ENCODE measurements at regions not wholly inside any gene's neighbourhood (a gene's known extent, or its start where the extent isn't known, plus 50 kb on each side); places are given as distances from the start of the nearest gene placed in this dataset.

DNA sequence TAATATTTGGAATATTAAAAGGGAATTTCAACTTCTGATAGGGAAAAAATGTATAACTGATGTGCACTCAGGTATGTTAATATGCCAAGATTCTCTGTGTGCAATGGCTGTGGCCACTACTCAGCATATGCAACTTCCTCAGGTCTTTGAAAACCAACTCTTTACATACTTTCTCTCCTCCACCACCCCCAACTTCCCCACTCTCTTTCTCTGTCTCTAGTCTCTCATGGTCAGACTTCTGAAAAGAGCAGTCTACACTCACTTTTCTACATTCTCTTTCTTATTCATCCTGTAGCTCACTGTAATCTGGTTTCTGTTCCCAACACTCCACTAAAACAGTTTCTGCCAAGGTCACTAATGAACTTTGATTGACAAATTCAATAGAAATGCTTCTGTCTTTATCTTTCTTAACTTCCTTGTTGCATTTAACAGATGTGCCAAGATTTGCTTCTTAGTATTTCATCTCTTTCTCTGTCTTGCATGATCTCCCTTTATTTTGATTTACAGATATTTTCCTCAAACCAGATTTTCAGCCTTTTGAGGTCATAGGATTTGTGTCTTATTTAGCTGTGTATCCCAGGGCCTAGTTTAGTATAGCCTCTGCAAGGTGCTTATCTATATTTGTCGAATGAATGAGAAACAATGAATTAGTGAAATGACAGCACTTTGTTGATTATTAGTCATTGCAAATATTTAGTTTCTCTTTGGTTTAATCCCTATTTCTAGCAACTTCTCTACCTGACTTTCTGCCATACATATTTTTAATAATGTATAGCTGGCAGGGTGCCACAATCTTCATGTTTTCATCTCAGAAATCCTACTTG, 168.9 kb downstream of the LMO4 start:
- Histone ChIP-seq H3K4me3 (ENCODE audit: control insufficient read depth in 1 of 2, extremely low read depth in 1 of 2, low read length in 1 of 2) (no peak overlapping the region), H3K27ac (ENCODE audit: low read length) (no peak overlapping the region), H3K9me3 (no peaks in the 10 kb centered on the region), H3K27me3 (replicated peaks in 1 of 2; ENCODE audit: control insufficient read depth in 2 of 2, extremely low read depth in 1 of 2, insufficient read depth in 2 of 2, low read length in 1 of 2) (no peaks in the 10 kb centered on the region), H3K4me1 (ENCODE audit: control insufficient read depth in 1 of 2, extremely low read depth in 1 of 2, insufficient read depth in 2 of 2, low read length in 2 of 2) (no peaks in the 10 kb centered on the region), H3K36me3 (ENCODE audit: control insufficient read depth in 2 of 2, extremely low read depth in 1 of 2, insufficient read depth in 1 of 2, low read length in 1 of 2) (no peaks in the 10 kb centered on the region)
- Mint-ChIP-seq H3K4me1 (no peaks in the 10 kb centered on the region), H3K36me3 (no peaks in the 10 kb centered on the region), H3K4me3 (no peak overlapping the region), H3K27ac (no peak overlapping the region), H3K27me3 (no peaks in the 10 kb centered on the region), H3K9me3 (no peaks in the 10 kb centered on the region)
- ATAC-seq (replicated peaks in 1 of 4) = no peak
- DNase-seq = no peak
- WGBS (ENCODE audit: insufficient coverage) = no CpG with 5 or more reads among the region's 1 CpG
- POLR2A ChIA-PET = interaction anchor here in 1 of 2 donors (0.6 kb wide), 1 partner anchor 206 kb away, joined by 4 read pairs; no protein-coding TSS in a partner anchor
- CTCF ChIA-PET = no interaction called here

DNA sequence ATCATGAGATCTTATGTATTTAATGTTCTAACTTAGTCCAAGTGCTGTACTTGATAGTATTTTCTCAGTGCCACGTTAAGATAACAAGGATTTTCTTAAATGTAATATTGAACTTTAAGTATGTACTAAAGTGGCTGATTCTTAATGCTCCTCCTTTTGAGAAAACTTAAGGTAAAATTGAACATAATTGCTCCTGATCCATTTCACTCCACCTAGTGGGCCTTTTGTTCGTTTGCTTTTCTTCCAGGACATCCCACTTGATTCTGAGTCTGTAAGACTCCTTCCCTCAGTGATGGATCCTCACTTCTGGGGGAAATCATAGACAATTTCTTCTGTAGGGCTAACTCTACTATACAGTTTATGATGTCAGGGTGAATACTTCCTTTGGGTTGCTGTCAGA, 173.1 kb downstream of the LMO4 start:
- ATAC-seq (replicated peaks in 1 of 4) = no peak
- CTCF ChIA-PET = interaction anchor here in 1 of 2 donors (0.6 kb wide), 1 partner anchor 21 kb away, joined by 5 read pairs; no protein-coding TSS in a partner anchor

DNA sequence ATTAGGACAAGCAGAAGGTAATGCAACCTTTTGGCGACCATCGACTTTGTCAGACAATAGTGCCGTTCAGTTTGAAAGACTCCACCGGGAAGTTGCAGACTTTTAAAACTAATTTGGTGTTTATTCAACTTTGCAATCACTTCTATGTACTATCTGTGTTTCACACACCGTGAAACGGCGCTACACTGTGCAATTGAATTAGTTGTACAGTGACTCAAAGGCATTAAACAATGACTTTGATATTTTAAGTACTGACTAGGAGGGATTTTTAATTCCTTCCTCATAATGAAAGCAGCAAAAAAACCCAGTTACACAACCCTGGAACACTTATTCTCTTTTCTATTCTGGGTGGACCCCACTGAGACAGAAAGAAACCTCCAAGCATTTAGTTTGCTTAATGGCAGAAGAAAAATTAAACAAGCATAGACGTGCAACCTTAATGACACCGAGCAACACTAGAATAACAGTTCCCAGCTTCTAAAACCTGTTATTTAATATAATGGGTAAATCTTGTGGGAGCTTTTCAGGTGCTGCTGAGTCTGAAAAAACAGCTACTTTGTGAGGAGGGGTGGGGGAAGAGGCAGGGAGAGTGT, 176.8 kb downstream of the LMO4 start:
- Histone ChIP-seq H3K27ac (ENCODE audit: low read length) (no peak overlapping the region), H3K27me3 (replicated peaks in 1 of 2; ENCODE audit: control insufficient read depth in 2 of 2, extremely low read depth in 1 of 2, insufficient read depth in 2 of 2, low read length in 1 of 2) (no peaks in the 10 kb centered on the region), H3K9me3 (no peaks in the 10 kb centered on the region), H3K4me3 (ENCODE audit: control insufficient read depth in 1 of 2, extremely low read depth in 1 of 2, low read length in 1 of 2) (no peak overlapping the region), H3K36me3 (ENCODE audit: control insufficient read depth in 2 of 2, extremely low read depth in 1 of 2, insufficient read depth in 1 of 2, low read length in 1 of 2) (no peaks in the 10 kb centered on the region), H3K4me1 (ENCODE audit: control insufficient read depth in 1 of 2, extremely low read depth in 1 of 2, insufficient read depth in 2 of 2, low read length in 2 of 2) (peaks cover 0 to 5% of the 10 kb centered on the region in 2 experiments)
- WGBS (ENCODE audit: insufficient coverage) = no CpG with 5 or more reads among the region's 9 CpGs
- no peak overlapping the region for H3K27ac Mint-ChIP-seq
- no peak for DNase-seq
- no peaks in the 10 kb centered on the region for H3K36me3 Mint-ChIP-seq
- ChIA-PET POLR2A (no interaction called here), CTCF (no interaction called here)
- ATAC-seq (replicated peaks in 1 of 4) = no peak
- H3K27me3 Mint-ChIP-seq = peaks cover 0 to 5% of the 10 kb centered on the region in 2 donors
- H3K4me1 Mint-ChIP-seq = peaks cover 2 to 12% (median 6%) of the 10 kb centered on the region in 3 donors
- H3K9me3 Mint-ChIP-seq = no peaks in the 10 kb centered on the region
- H3K4me3 Mint-ChIP-seq = no peak overlapping the region

More for the DNA sequence above, 173.1 kb downstream of the LMO4 start:
- Histone ChIP-seq H3K9me3 (no peaks in the 10 kb centered on the region), H3K4me3 (ENCODE audit: control insufficient read depth in 1 of 2, extremely low read depth in 1 of 2, low read length in 1 of 2) (no peak overlapping the region), H3K27me3 (replicated peaks in 1 of 2; ENCODE audit: control insufficient read depth in 2 of 2, extremely low read depth in 1 of 2, insufficient read depth in 2 of 2, low read length in 1 of 2) (no peaks in the 10 kb centered on the region), H3K36me3 (ENCODE audit: control insufficient read depth in 2 of 2, extremely low read depth in 1 of 2, insufficient read depth in 1 of 2, low read length in 1 of 2) (no peaks in the 10 kb centered on the region), H3K4me1 (ENCODE audit: control insufficient read depth in 1 of 2, extremely low read depth in 1 of 2, insufficient read depth in 2 of 2, low read length in 2 of 2) (peaks cover 0 to 3% of the 10 kb centered on the region in 2 experiments), H3K27ac (ENCODE audit: low read length) (no peak overlapping the region)
- peaks cover 0 to under 1% of the 10 kb centered on the region in 2 donors for H3K27me3 Mint-ChIP-seq
- H3K4me3 Mint-ChIP-seq = no peak overlapping the region
- POLR2A ChIA-PET = no interaction called here
- no peaks in the 10 kb centered on the region for H3K9me3 Mint-ChIP-seq
- WGBS (ENCODE audit: insufficient coverage) = no CpG with 5 or more reads among the region's 2 CpGs
- H3K4me1 Mint-ChIP-seq = peaks cover 0 to 6% (median 1%) of the 10 kb centered on the region in 3 donors
- no peak overlapping the region for H3K27ac Mint-ChIP-seq
- no peaks in the 10 kb centered on the region for H3K36me3 Mint-ChIP-seq
- DNase-seq = peak in 1 of 35 experiments; percentile 2

DNA sequence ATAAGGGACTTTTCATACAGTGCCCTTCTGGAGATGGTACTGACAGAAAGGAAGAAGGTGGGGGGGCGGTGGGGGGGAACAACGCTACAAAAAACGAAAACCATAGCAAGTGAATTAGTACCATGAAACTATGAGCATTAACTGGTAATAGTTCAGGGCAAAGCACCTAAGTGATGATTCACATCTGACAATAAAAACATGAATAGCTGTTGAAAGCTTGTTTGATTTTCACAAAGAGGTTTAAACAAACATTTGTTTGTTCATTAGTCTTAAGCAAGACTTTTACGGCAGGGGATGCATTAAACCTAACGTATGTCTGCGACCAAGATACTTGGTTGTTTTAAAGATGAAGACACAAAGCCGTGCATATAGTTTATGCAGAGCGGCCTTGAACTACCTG, 177.5 kb downstream of the LMO4 start:
- H3K9me3 Mint-ChIP-seq = no peaks in the 10 kb centered on the region
- no peaks in the 10 kb centered on the region for H3K27me3 ChIP-seq (replicated peaks in 1 of 2; ENCODE audit: control insufficient read depth in 2 of 2, extremely low read depth in 1 of 2, insufficient read depth in 2 of 2, low read length in 1 of 2)
- DNase-seq (no peak), ATAC-seq (replicated peaks in 1 of 4) (no peak)
- H3K36me3 ChIP-seq (ENCODE audit: control insufficient read depth in 2 of 2, extremely low read depth in 1 of 2, insufficient read depth in 1 of 2, low read length in 1 of 2) = no peaks in the 10 kb centered on the region
- H3K27ac ChIP-seq (ENCODE audit: low read length) = no peak overlapping the region
- H3K27me3 Mint-ChIP-seq = peaks cover 0 to 5% of the 10 kb centered on the region in 2 donors
- no peak overlapping the region for H3K4me3 Mint-ChIP-seq
- H3K9me3 ChIP-seq = no peaks in the 10 kb centered on the region
- POLR2A ChIA-PET = no interaction called here
- H3K4me3 ChIP-seq (ENCODE audit: control insufficient read depth in 1 of 2, extremely low read depth in 1 of 2, low read length in 1 of 2) = no peak overlapping the region
- no peak overlapping the region for H3K27ac Mint-ChIP-seq
- H3K4me1 Mint-ChIP-seq = peaks cover 2 to 12% (median 6%) of the 10 kb centered on the region in 3 donors
- 73% methylated on average over 8 of the region's 8 CpGs for WGBS (ENCODE audit: insufficient coverage)
- no peaks in the 10 kb centered on the region for H3K36me3 Mint-ChIP-seq
- H3K4me1 ChIP-seq (ENCODE audit: control insufficient read depth in 1 of 2, extremely low read depth in 1 of 2, insufficient read depth in 2 of 2, low read length in 2 of 2) = peaks cover 0 to 5% of the 10 kb centered on the region in 2 experiments
- CTCF ChIA-PET = no interaction called here

DNA sequence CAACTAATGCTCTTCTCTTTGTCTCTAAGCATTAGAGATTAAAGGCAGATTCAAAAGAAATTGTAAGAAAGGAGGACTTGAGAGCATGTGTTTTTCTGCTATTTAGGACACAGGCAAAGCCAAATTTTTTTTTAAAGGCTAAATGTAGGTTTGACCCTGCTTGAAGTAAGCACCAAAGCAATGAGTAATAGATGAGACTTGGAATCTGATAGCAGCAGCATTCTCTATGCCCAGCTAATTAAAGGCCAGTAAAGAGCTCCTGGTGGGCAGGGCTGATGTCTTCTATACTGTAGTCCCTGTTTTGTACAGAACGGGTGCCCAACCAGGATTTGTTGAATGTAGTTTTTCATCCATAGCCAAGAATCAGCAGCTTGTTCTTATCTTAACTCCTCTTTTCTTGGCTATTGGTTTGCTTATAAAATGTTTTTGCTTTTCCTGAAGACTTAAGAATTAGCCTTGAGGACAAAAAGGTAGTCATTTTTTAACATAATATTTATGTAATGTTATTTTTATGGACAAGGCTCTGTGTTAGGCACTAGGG, 179.6 kb downstream of the LMO4 start:
- H3K36me3 ChIP-seq (ENCODE audit: control insufficient read depth in 2 of 2, extremely low read depth in 1 of 2, insufficient read depth in 1 of 2, low read length in 1 of 2) = no peaks in the 10 kb centered on the region
- H3K9me3 ChIP-seq = no peaks in the 10 kb centered on the region
- no peaks in the 10 kb centered on the region for H3K27me3 ChIP-seq (replicated peaks in 1 of 2; ENCODE audit: control insufficient read depth in 2 of 2, extremely low read depth in 1 of 2, insufficient read depth in 2 of 2, low read length in 1 of 2)
- peaks cover 0 to 5% of the 10 kb centered on the region in 2 donors for H3K27me3 Mint-ChIP-seq
- no peak overlapping the region for H3K27ac ChIP-seq (ENCODE audit: low read length)
- H3K4me1 Mint-ChIP-seq = peaks cover 2 to 12% (median 6%) of the 10 kb centered on the region in 3 donors
- no peak overlapping the region for H3K27ac Mint-ChIP-seq
- CTCF ChIA-PET = interaction anchor here in 1 of 2 donors (0.7 kb wide), 1 partner anchor 391 kb away, joined by 4 read pairs; no protein-coding TSS in a partner anchor
- ATAC-seq (replicated peaks in 1 of 4) = no peak
- peaks cover 0 to 5% of the 10 kb centered on the region in 2 experiments for H3K4me1 ChIP-seq (ENCODE audit: control insufficient read depth in 1 of 2, extremely low read depth in 1 of 2, insufficient read depth in 2 of 2, low read length in 2 of 2)
- POLR2A ChIA-PET = no interaction called here
- no peak overlapping the region for H3K4me3 Mint-ChIP-seq
- no peaks in the 10 kb centered on the region for H3K9me3 Mint-ChIP-seq
- no peak overlapping the region for H3K4me3 ChIP-seq (ENCODE audit: control insufficient read depth in 1 of 2, extremely low read depth in 1 of 2, low read length in 1 of 2)
- no CpG with 5 or more reads among the region's 1 CpG for WGBS (ENCODE audit: insufficient coverage)
- H3K36me3 Mint-ChIP-seq = no peaks in the 10 kb centered on the region
- no peak for DNase-seq

DNA sequence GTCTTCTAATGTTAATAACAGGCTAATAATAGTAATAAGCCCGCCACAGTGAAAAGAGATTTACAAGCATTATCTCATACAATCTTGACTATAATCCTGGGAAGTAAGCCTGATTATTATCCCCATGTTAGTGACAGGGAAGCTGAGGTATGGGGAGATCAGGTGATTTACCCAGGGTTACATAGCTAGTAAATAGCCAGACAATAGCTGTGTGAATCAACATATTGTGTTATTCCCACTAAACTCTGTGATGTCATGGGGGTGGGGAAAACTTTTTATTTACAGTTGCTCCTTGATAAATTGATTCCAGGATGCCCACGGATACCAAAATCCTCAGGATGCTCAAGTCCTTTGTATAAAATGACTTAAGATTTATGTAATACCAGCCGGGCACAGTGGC, 181.9 kb downstream of the LMO4 start:
- no peak for ATAC-seq (replicated peaks in 1 of 4)
- H3K27me3 Mint-ChIP-seq = peaks cover 2 to 9% of the 10 kb centered on the region in 2 donors
- POLR2A ChIA-PET = no interaction called here
- H3K4me3 Mint-ChIP-seq = no peak overlapping the region
- CTCF ChIA-PET = no interaction called here
- H3K9me3 Mint-ChIP-seq = no peaks in the 10 kb centered on the region
- H3K27ac ChIP-seq (ENCODE audit: low read length) = no peak overlapping the region
- no peaks in the 10 kb centered on the region for H3K36me3 ChIP-seq (ENCODE audit: control insufficient read depth in 2 of 2, extremely low read depth in 1 of 2, insufficient read depth in 1 of 2, low read length in 1 of 2)
- no peak for DNase-seq
- no peak overlapping the region for H3K27ac Mint-ChIP-seq
- peaks cover 0 to 5% of the 10 kb centered on the region in 2 experiments for H3K4me1 ChIP-seq (ENCODE audit: control insufficient read depth in 1 of 2, extremely low read depth in 1 of 2, insufficient read depth in 2 of 2, low read length in 2 of 2)
- H3K9me3 ChIP-seq = no peaks in the 10 kb centered on the region
- 77% methylated on average over 2 of the region's 3 CpGs for WGBS (ENCODE audit: insufficient coverage)
- H3K27me3 ChIP-seq (replicated peaks in 1 of 2; ENCODE audit: control insufficient read depth in 2 of 2, extremely low read depth in 1 of 2, insufficient read depth in 2 of 2, low read length in 1 of 2) = no peaks in the 10 kb centered on the region
- H3K4me1 Mint-ChIP-seq = peaks cover 2 to 12% (median 6%) of the 10 kb centered on the region in 3 donors
- H3K4me3 ChIP-seq (ENCODE audit: control insufficient read depth in 1 of 2, extremely low read depth in 1 of 2, low read length in 1 of 2) = no peak overlapping the region
- no peaks in the 10 kb centered on the region for H3K36me3 Mint-ChIP-seq
